GM19351 (cell line): ENCODE measurements at regions not wholly inside any gene's neighbourhood (a gene's known extent, or its start where the extent isn't known, plus 50 kb on each side); places are given as distances from the start of the nearest gene placed in this dataset.

ENCODE experiments used
- ATAC-seq: cut with Tn5 transposase; IDR thresholded peaks from one replicate; pipeline ENCODE4 v1.9.1; 2021; ENCODE audit warnings: mild to moderate bottlenecking, moderate library complexity; ENCODE audit not compliant: unreplicated experiment

- ATAC-seq, result no peak
These were observed 209.1 kb upstream of the CXCL12 start for GRCh38 chr10:44593952-44594351.

GRCh38 chr10:44607116-44607515 lies 222.2 kb upstream of the CXCL12 start:
- no peak for ATAC-seq

- no peak for ATAC-seq
These were observed 234.0 kb upstream of the CXCL12 start for GRCh38 chr10:44618910-44619309.

GRCh38 chr10:44619521-44619920 lies 234.6 kb upstream of the CXCL12 start:
- no peak for ATAC-seq

GRCh38 chr10:44619975-44620374 lies 235.1 kb upstream of the CXCL12 start:
- ATAC-seq, result no peak

- no peak for ATAC-seq
These were observed 242.9 kb upstream of the CXCL12 start for GRCh38 chr10:44627591-44628354.

- no peak for ATAC-seq
These were observed 244.0 kb upstream of the CXCL12 start for GRCh38 chr10:44628921-44629320.

- no peak for ATAC-seq
These were observed 250.3 kb upstream of the CXCL12 start for GRCh38 chr10:44635176-44635575.

GRCh38 chr10:44636625-44637024 lies 251.7 kb upstream of the CXCL12 start:
- ATAC-seq, result no peak

- no peak for ATAC-seq
These were observed 255.5 kb upstream of the CXCL12 start for GRCh38 chr10:44640429-44640828.

GRCh38 chr10:44647473-44647872 lies 262.6 kb upstream of the CXCL12 start:
- no peak for ATAC-seq

- ATAC-seq, result no peak
These were observed 263.1 kb upstream of the CXCL12 start for GRCh38 chr10:44647877-44648542.

- no peak for ATAC-seq
These were observed 260.2 kb upstream of the TMEM72 start for GRCh38 chr10:44650691-44651661.

GRCh38 chr10:44651834-44652233 lies 259.3 kb upstream of the TMEM72 start:
- ATAC-seq, result no peak

- ATAC-seq, result no peak
These were observed 251.8 kb upstream of the TMEM72 start for GRCh38 chr10:44659320-44659719.

- no peak for ATAC-seq
These were observed 250.9 kb upstream of the TMEM72 start for GRCh38 chr10:44660271-44660670.

GRCh38 chr10:44662051-44662450 lies 249.1 kb upstream of the TMEM72 start:
- no peak for ATAC-seq

- no peak for ATAC-seq
These were observed 242.8 kb upstream of the TMEM72 start for GRCh38 chr10:44668336-44668735.

- no peak for ATAC-seq
These were observed 239.8 kb upstream of the TMEM72 start for GRCh38 chr10:44671319-44671718.

- no peak for ATAC-seq
These were observed 237.7 kb upstream of the TMEM72 start for GRCh38 chr10:44673245-44673983.
